Transverse colon (tissue), 4 donors: ENCODE measurements at regions not wholly inside any gene's neighbourhood (a gene's known extent, or its start where the extent isn't known, plus 50 kb on each side); places are given as distances from the start of the nearest gene placed in this dataset.

Experiments
- DNase-seq: peaks from one replicate; pipeline ENCODE4 v3.0.0-alpha.2; 2019
- H3K27ac ChIP-seq, 4 donors: fragments of 200-600 bp; sonication (generic); 2 replicates each; pipeline ENCODE4 v1.5.1; 2016 to 2018; ENCODE audit warnings: inconsistent platforms in 4 of 4
- H3K27me3 ChIP-seq: fragments of 200-600 bp; sonication (generic); 2 replicates; pipeline ENCODE4 v1.5.1; 2017; ENCODE audit warnings: inconsistent platforms
- H3K36me3 ChIP-seq, 4 donors: fragments of 200-600 bp; sonication (generic); 2 replicates each; pipeline ENCODE4 v1.5.1; 2017 to 2019; ENCODE audit warnings: inconsistent platforms in 4 of 4
- H3K4me1 ChIP-seq, 4 donors: fragments of 200-600 bp; sonication (generic); 2 replicates each; pipeline ENCODE4 v1.5.1; 2017 to 2020; ENCODE audit warnings: inconsistent platforms in 4 of 4
- H3K4me3 ChIP-seq, 4 donors: fragments of 200-600 bp; sonication (generic); 1 replicate in 1 of 4; 2 replicates in 3 of 4; pipeline versions ENCODE4 v1.5.1 to v1.6.1; 2017 to 2019; ENCODE audit warnings: inconsistent platforms in 4 of 4
- H3K9me3 ChIP-seq, 2 donors: fragments of 200-600 bp; sonication (generic); 2 replicates each; pipeline ENCODE4 v1.5.1; 2017 to 2019; ENCODE audit warnings: inconsistent platforms in 2 of 2
- CTCF ChIP-seq, 5 experiments: fragments of 200-600 bp in 3 of 5; fragments of 450-650 bp in 2 of 5; sonication (generic) in 3 of 5; IDR thresholded peaks; 1 replicate in 2 of 5; 2 replicates in 3 of 5; pipeline ENCODE4 v1.5.1; 2016 to 2017; ENCODE audit warnings: antibody characterized with exemption in 5 of 5, inconsistent platforms in 3 of 5, mild to moderate bottlenecking in 2 of 5, moderate library complexity in 1 of 5
- EP300 ChIP-seq: sonication (generic); formaldehyde crosslinking; IDR thresholded peaks from one replicate; pipeline ENCODE4 v1.6.1; 2017; ENCODE audit warnings: antibody characterized with exemption, low read depth
- POLR2A ChIP-seq: fragments of 450-650 bp; IDR thresholded peaks from one replicate; pipeline ENCODE4 v1.6.1; 2016; ENCODE audit warnings: antibody characterized with exemption, mild to moderate bottlenecking, moderate library complexity
- POLR2AphosphoS5 ChIP-seq, 3 donors: sonication (generic); formaldehyde crosslinking; IDR thresholded peaks; one replicate each; pipeline ENCODE4 v1.6.1; 2016; ENCODE audit warnings: antibody characterized with exemption in 3 of 3
- WGBS, 2 donors: methylation state at CpG; one replicate each; pipeline ENCODE4 v1.1.5; 2018; ENCODE audit warnings: low coverage in 1 of 2; 5-methylcytosine and 5-hydroxymethylcytosine counted together
- in situ Hi-C, 4 donors: fragments of 200-750 bp; cut with MboI; loops; one replicate each; pipeline versions ENCODE4 v1.15.0 to v1.15.1; 2017; ENCODE audit warnings: low sequenced_read_pairs in 3 of 4, low pct_ligation_motif_present in 1 of 4, low pct_unique_long_range_greater_than_20kb in 1 of 4
- intact Hi-C: fragments of 100-400 bp; cut with DNase I; formaldehyde crosslinking; loops from one replicate; pipeline ENCODE4 v1.15.1; 2023; ENCODE audit warnings: low total_unique reads

DNA sequence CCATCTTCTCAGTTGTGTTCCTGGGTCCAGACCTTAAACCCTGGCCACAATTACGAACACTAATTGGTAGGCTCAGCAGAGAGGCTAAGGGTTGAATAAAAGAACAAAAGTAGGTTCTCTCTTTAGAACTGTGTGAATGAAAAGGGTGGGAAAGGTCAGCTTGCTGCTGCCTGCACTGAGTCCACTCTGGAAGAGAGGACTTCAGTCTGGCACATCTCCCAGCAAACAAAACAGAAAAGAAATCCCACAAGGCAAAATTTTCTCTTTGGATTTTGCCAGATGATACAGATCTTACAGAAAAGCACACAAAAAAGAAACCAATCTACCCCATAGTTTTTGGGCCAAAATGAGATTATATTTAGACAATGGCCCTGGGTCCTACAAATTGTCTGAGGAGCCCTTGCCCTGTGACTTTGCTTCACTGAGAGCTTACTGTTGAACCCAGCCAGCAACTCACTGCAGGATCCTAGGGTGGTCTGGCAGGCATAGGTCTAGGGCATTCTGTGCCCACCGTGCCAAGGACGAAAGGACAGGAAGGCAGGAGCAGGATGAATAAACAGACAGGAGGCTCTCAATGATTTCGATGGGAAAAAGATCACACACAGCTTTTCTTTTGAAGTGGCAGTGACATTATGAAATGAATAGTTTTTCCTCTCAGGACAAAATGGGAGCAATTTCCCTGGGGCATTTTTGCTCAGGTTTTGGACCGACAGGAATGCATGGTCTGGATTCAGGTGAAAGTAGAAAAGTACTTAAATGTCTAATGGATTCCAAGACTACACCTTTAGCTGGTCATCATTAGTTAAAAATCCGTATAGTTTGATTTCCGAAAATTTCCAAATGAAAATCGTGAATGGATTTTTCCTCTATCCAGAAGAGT is 68.4 kb upstream of the STAM2 start:
- no peak for TF ChIP-seq POLR2AphosphoS5 (IDR thresholded peaks at IDR 0.05)
- TF ChIP-seq EP300, result no peak
- no peak for TF ChIP-seq CTCF (IDR thresholded peaks at IDR 0.05)
- TF ChIP-seq POLR2A, result no peak
- Histone ChIP-seq H3K4me1 (no peaks in the 10 kb centered on the region), H3K36me3 (no peaks in the 10 kb centered on the region), H3K27me3 (no peaks in the 10 kb centered on the region), H3K27ac (no peak overlapping the region), H3K4me3 (no peak overlapping the region), H3K9me3 (peaks cover 5 to 8% of the 10 kb centered on the region in 2 donors)
- WGBS, 2 donors, result 80 to 85% methylated on average over 7 to 8 of the region's 8 CpGs
- intact Hi-C loops, result no loop called here
- no peak for DNase-seq
- in situ Hi-C loops, result no loop called here

- TF ChIP-seq POLR2AphosphoS5 (IDR thresholded peaks at IDR 0.05) (no peak), EP300 (no peak)
- H3K9me3 ChIP-seq, result peaks cover 3 to 4% of the 10 kb centered on the region in 2 donors
Observed at GRCh38 chr2:152245653-152246052, 70.1 kb upstream of the STAM2 start.

DNA sequence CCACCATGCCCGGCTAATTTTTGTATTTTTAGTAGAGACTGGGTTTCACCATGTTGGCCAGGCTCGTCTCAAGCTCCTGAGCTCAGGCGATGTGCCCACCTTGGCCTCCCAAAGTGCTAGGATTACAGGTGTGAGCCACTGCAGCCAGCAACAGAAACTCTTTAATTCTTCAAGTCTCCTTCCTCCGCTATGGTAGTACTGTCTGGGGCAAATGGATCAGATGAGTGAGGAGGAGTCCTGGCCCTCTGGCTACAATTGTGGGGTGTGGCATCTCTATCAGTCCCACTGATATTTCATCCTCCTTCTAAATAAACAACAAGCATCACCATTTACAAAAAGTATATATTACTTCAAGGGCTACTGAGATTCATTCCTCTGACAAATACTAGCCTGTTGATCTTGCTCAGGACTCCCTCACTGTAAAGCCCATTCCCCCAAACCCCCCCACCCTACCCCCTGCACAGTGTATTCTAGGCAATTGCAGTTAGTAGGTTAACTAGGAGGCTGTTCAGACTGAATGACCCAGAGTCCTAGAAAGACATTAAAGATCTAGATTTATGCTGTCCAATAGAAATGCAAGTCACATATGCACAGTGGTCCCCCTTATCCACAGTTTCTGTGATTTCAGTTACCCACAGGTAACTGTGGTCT is 71.2 kb upstream of the STAM2 start:
- no peaks in the 10 kb centered on the region for H3K27me3 ChIP-seq
- intact Hi-C loops, result no loop called here
- no peaks in the 10 kb centered on the region for H3K4me1 ChIP-seq
- no peaks in the 10 kb centered on the region for H3K36me3 ChIP-seq
- no peak for DNase-seq
- no peak overlapping the region for H3K27ac ChIP-seq
- no peak overlapping the region for H3K4me3 ChIP-seq
- in situ Hi-C loops, result no loop called here
- WGBS, 2 donors, result 82% methylated on average over 4 of the region's 4 CpGs; no CpG with 5 or more reads in 1 of the 2 donors
- TF ChIP-seq POLR2AphosphoS5 (IDR thresholded peaks at IDR 0.05) (no peak), EP300 (no peak), CTCF (IDR thresholded peaks at IDR 0.05) (no peak), POLR2A (no peak)
- no peaks in the 10 kb centered on the region for H3K9me3 ChIP-seq

More at GRCh38 chr2:152245653-152246052, 70.1 kb upstream of the STAM2 start:
- no peak overlapping the region for H3K4me3 ChIP-seq
- H3K27ac ChIP-seq, result no peak overlapping the region
- no peaks in the 10 kb centered on the region for H3K4me1 ChIP-seq
- no peak for DNase-seq
- no peaks in the 10 kb centered on the region for H3K36me3 ChIP-seq
- H3K27me3 ChIP-seq, result no peaks in the 10 kb centered on the region
- intact Hi-C loops, result no loop called here
- in situ Hi-C loops, result no loop called here

DNA sequence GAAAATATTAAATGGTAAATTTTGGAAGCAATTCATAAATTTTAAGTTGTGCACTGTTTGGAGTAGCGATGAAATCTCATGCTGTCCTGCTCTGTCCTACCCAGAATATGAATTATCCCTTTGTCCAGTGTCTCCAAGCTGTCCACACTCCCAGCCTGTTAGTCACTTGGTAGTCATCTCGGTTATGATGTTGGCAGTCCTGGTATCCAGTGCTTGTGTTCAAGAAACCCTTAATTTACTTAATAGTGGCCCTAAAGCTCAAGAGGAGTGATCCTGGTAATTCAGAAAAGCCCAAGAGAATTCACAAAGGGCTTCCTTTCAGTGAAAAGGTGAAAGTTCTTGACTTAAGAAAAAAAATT is 71.8 kb upstream of the STAM2 start:
- no peak for TF ChIP-seq POLR2AphosphoS5 (IDR thresholded peaks at IDR 0.05)
- TF ChIP-seq CTCF (IDR thresholded peaks at IDR 0.05), result no peak
- no peak for TF ChIP-seq EP300
- no peak for TF ChIP-seq POLR2A
- in situ Hi-C loops (no loop called here), intact Hi-C loops (no loop called here)
- 71 to 88% methylated on average over 1 to 2 of the region's 2 CpGs for WGBS, 2 donors
- Histone ChIP-seq H3K27me3 (no peaks in the 10 kb centered on the region), H3K4me3 (no peak overlapping the region), H3K36me3 (no peaks in the 10 kb centered on the region), H3K27ac (no peak overlapping the region), H3K9me3 (no peaks in the 10 kb centered on the region), H3K4me1 (no peaks in the 10 kb centered on the region)
- DNase-seq, result no peak
